ENCODE measurements at regions not wholly inside any gene's neighbourhood (a gene's known extent, or its start where the extent isn't known, plus 50 kb on each side); places are given as distances from the start of the nearest gene placed in this dataset.

DNA sequence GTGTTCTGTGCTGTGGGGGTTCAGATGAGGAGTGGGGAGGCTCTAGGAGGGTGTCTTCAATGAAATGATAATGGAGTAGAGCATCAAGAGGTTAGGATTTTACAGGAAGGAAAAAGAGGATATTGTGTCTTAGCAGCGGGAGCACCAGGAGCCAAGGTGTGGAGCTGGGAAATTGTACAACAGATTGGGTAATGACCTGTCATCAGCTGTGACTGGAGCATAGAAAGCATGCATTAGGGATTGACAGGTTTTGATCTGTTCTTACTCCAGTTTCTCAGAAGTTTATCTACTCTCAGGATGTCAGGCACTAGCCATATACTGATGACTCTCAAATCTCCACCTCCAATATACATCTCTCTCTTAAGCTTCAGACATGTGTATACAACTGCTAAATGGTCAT is 196.9 kb downstream of the ARHGAP12 start:
- TF ChIP-seq, protein P1, sequence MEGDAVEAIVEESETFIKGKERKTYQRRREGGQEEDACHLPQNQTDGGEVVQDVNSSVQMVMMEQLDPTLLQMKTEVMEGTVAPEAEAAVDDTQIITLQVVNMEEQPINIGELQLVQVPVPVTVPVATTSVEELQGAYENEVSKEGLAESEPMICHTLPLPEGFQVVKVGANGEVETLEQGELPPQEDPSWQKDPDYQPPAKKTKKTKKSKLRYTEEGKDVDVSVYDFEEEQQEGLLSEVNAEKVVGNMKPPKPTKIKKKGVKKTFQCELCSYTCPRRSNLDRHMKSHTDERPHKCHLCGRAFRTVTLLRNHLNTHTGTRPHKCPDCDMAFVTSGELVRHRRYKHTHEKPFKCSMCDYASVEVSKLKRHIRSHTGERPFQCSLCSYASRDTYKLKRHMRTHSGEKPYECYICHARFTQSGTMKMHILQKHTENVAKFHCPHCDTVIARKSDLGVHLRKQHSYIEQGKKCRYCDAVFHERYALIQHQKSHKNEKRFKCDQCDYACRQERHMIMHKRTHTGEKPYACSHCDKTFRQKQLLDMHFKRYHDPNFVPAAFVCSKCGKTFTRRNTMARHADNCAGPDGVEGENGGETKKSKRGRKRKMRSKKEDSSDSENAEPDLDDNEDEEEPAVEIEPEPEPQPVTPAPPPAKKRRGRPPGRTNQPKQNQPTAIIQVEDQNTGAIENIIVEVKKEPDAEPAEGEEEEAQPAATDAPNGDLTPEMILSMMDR (conservative IDR thresholded peaks at IDR 0.05): no peak
- no peak for TF ChIP-seq ZFX (IDR thresholded peaks at IDR 0.05)
- no peak overlapping the region for H3K27ac ChIP-seq

GRCh38 chr10:31730776-31731175 is 197.9 kb downstream of the ARHGAP12 start:
- H3K27ac ChIP-seq: no peak overlapping the region
- TF ChIP-seq, protein P1 (conservative IDR thresholded peaks at IDR 0.05): no peak
- TF ChIP-seq ZFX (IDR thresholded peaks at IDR 0.05): no peak

GRCh38 chr10:31728698-31729224 is 199.9 kb downstream of the ARHGAP12 start:
- TF ChIP-seq, protein P1 (conservative IDR thresholded peaks at IDR 0.05): no peak
- no peak for TF ChIP-seq ZFX (IDR thresholded peaks at IDR 0.05)
- no peak overlapping the region for H3K27ac ChIP-seq

DNA sequence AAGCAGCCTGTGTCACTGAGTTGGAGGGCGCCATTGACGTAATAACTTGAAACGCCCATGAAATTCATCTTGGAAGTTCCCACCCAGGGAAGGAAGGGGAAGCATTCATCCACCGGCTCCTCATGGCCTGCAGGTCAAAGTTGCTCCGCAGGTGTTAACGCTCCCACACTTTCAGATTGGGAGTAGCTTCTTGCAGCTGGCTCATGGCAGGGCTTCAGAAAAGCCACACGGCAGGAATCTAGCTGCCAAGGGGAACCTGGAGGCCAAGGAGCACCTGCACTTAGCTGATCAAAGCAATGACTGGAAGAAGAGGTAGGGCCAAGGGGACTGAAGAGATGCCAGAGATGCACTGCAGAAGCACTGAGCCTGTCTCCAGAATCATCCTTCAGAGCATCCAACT is 203.2 kb downstream of the ARHGAP12 start:
- no peak overlapping the region for H3K27ac ChIP-seq
- TF ChIP-seq, protein P1 (conservative IDR thresholded peaks at IDR 0.05): no peak
- no peak for TF ChIP-seq ZFX (IDR thresholded peaks at IDR 0.05)

DNA sequence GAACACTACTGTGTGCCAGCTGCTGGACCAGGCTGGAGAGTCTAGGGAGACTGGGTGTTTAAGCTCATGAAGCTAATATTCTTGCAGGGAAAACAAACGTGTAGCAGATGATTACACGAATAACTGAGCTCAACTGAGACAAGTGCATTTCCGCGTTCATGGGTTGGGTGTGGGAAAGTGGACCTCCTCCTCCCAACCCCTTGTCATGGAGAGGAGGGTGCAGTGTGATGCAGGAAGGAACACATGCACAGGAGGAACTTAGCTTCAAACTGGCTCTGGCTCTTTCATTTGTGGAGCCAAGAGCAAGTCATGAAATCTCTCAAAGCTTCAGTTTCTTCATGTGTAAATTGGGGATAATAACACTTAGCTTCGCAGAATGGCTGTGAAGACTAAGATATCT is 204.3 kb downstream of the ARHGAP12 start:
- TF ChIP-seq, protein P1 (conservative IDR thresholded peaks at IDR 0.05): no peak
- no peak for TF ChIP-seq ZFX (IDR thresholded peaks at IDR 0.05)
- H3K27ac ChIP-seq: no peak overlapping the region

DNA sequence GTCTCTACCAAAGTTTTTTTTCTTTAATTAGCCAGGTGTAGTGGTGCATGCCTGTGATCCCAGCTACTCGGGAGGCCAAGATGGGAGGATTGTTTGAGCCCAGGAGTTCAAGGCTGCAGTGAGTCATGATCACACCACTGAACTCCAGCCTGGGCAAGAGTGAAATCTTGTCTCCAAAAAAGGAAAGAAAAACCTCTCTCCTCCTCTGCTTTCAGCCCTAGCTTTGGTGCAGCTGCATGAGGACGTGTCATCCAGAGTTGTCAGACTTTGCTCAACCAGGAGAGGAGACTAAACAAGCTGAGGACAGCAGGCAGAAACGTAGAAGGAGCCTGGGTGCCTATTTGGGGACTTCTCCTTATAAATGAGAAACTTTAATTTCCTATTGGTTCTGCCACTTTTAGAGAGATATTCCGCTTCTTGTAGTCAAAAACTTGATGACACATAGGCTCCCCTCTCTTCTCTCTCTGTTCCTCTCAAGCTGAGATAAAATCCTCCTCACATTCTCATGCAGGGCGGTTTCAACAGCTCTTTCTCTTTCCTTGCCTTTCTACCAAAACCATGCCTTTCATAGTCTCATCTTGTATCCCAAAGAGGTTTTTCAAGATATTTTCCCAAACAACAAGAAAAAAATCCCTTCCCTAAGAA is 205.4 kb downstream of the ARHGAP12 start:
- no peak overlapping the region for H3K27ac ChIP-seq
- no peak for TF ChIP-seq ZFX (IDR thresholded peaks at IDR 0.05)
- TF ChIP-seq, protein P1 (conservative IDR thresholded peaks at IDR 0.05): no peak

DNA sequence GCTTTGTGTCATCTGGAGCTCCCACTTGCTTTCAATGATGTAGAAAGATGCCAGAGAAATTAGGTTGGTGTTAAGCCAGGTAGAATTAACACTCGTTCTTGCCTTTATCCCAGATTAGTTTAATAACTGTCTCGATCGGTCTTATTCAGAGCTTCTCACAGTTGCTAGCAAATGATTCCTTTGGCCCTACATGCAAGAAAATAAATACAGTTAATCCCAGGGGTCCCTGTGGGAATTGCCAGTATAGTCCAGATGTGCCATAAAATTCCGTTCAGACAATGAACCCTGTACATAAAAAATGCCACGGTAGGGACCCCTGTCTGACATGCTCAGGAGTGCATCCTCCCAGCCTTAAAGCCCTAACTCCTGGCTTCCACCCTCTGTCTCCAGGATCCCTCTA is 207.5 kb downstream of the ARHGAP12 start:
- no peak for TF ChIP-seq ZFX (IDR thresholded peaks at IDR 0.05)
- TF ChIP-seq, protein P1 (conservative IDR thresholded peaks at IDR 0.05): no peak
- no peak overlapping the region for H3K27ac ChIP-seq
